CD4-positive, CD25-positive, alpha-beta regulatory T cell (primary cell): ENCODE measurements at regions not wholly inside any gene's neighbourhood (a gene's known extent, or its start where the extent isn't known, plus 50 kb on each side); places are given as distances from the start of the nearest gene placed in this dataset.

ENCODE experiments used
- ATAC-seq, 2 donors: fragments of 150-1000 bp; cut with Tn5 transposase; one replicate each; pipeline ENCODE4 v1.10.0; 2021; ENCODE audit warnings: low read depth in 2 of 2, moderate number of reproducible peaks in 2 of 2, moderate library complexity in 1 of 2
- DNase-seq, 3 donors: peaks; one replicate each; pipeline versions ENCODE4 v3.0.0 to v3.0.0-alpha.2; 2012 to 2022; ENCODE audit warnings: mixed read lengths in 1 of 3
- H3K27ac ChIP-seq: one replicate; pipeline ENCODE4 v1.7.0; 2013; ENCODE audit warnings: mild to moderate bottlenecking, low read length; ENCODE audit not compliant: insufficient read depth, poor library complexity, severe bottlenecking
- H3K27me3 ChIP-seq: one replicate; pipeline ENCODE4 v1.7.0; 2013; ENCODE audit warnings: low read length; ENCODE audit not compliant: control insufficient read depth, insufficient read depth
- H3K36me3 ChIP-seq: one replicate; pipeline ENCODE4 v1.7.0; 2013; ENCODE audit warnings: mild to moderate bottlenecking, low read length, moderate library complexity; ENCODE audit not compliant: control insufficient read depth, insufficient read depth
- H3K4me1 ChIP-seq: 2 replicates; pipeline ENCODE4 v1.7.0; 2013; ENCODE audit warnings: mild to moderate bottlenecking, low read length; ENCODE audit not compliant: insufficient read depth, control insufficient read depth, poor library complexity, severe bottlenecking
- H3K4me3 ChIP-seq: one replicate; pipeline ENCODE4 v1.7.0; 2013; ENCODE audit warnings: low read depth, mild to moderate bottlenecking, low read length, moderate library complexity
- H3K9me3 ChIP-seq, 2 experiments: 1 replicate in 1 of 2; 2 replicates in 1 of 2; pipeline ENCODE4 v1.7.0; 2013; ENCODE audit warnings: low read length in 2 of 2, mild to moderate bottlenecking in 1 of 2, moderate library complexity in 1 of 2; ENCODE audit not compliant: control insufficient read depth in 2 of 2
- H3K27ac Mint-ChIP-seq, 3 donors: one replicate each; pipeline ENCODE4 v1.8.0; 2020 to 2022; ENCODE audit warnings: mild to moderate bottlenecking in 3 of 3, mixed read lengths in 3 of 3, moderate library complexity in 2 of 3
- H3K27me3 Mint-ChIP-seq: one replicate; pipeline ENCODE4 v1.8.0; 2022; ENCODE audit warnings: mild to moderate bottlenecking, mixed read lengths
- H3K36me3 Mint-ChIP-seq: one replicate; pipeline ENCODE4 v1.8.0; 2020; ENCODE audit warnings: mixed read lengths
- H3K4me1 Mint-ChIP-seq, 4 donors: one replicate each; pipeline ENCODE4 v1.8.0; 2020 to 2022; ENCODE audit warnings: mixed read lengths in 4 of 4, mild to moderate bottlenecking in 1 of 4
- H3K4me3 Mint-ChIP-seq, 4 donors: one replicate each; pipeline ENCODE4 v1.8.0; 2020 to 2022; ENCODE audit warnings: mild to moderate bottlenecking in 4 of 4, mixed read lengths in 4 of 4, moderate library complexity in 3 of 4
- H3K9me3 Mint-ChIP-seq, 7 donors: one replicate each; pipeline ENCODE4 v1.8.0; 2020 to 2022; ENCODE audit warnings: mixed read lengths in 7 of 7, mild to moderate bottlenecking in 3 of 7, moderate library complexity in 2 of 7

DNA sequence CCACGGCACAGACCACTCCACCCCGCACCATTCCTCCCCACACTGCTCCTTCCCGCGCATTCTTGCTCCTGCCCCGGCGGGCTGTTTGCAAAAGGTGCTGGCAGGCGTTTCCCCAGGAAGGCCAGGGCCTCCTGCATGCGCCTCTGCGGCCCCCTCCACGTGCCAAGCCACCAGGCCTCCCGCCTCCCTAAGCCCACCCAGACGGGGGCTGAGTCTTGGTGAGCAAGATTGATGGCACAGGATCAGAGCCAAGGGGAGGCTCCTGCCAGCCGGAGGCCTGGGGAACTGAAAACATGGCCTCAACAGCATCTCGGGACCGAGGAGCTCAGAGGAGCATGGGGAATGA lies 328.3 kb upstream of the DIO3 start:
- Mint-ChIP-seq H3K4me1 (no peaks in the 10 kb centered on the region), H3K36me3 (no peaks in the 10 kb centered on the region), H3K4me3 (no peak overlapping the region), H3K27ac (no peak overlapping the region), H3K27me3 (peaks cover 4% of the 10 kb centered on the region), H3K9me3 (no peaks in the 10 kb centered on the region)
- no peak overlapping the region for H3K27ac ChIP-seq
- no peak for ATAC-seq
- H3K27me3 ChIP-seq, result no peaks in the 10 kb centered on the region
- H3K9me3 ChIP-seq, result no peaks in the 10 kb centered on the region
- H3K4me3 ChIP-seq, result no peak overlapping the region
- no peak for DNase-seq
- no peaks in the 10 kb centered on the region for H3K4me1 ChIP-seq
- H3K36me3 ChIP-seq, result no peaks in the 10 kb centered on the region

- Histone ChIP-seq H3K4me1 (no peaks in the 10 kb centered on the region), H3K27ac (no peak overlapping the region), H3K36me3 (no peaks in the 10 kb centered on the region), H3K9me3 (no peaks in the 10 kb centered on the region), H3K4me3 (no peak overlapping the region), H3K27me3 (no peaks in the 10 kb centered on the region)
- no peak for DNase-seq
- H3K9me3 Mint-ChIP-seq, result no peaks in the 10 kb centered on the region
- H3K4me1 Mint-ChIP-seq, result no peaks in the 10 kb centered on the region
- H3K27ac Mint-ChIP-seq, result no peak overlapping the region
- no peak overlapping the region for H3K4me3 Mint-ChIP-seq
- no peaks in the 10 kb centered on the region for H3K36me3 Mint-ChIP-seq
- ATAC-seq, result no peak
- H3K27me3 Mint-ChIP-seq, result peaks cover 4% of the 10 kb centered on the region
These were observed 327.9 kb upstream of the DIO3 start for GRCh38 chr14:101233391-101233790.

- no peaks in the 10 kb centered on the region for H3K27me3 ChIP-seq
- H3K4me1 Mint-ChIP-seq, result no peaks in the 10 kb centered on the region
- no peak overlapping the region for H3K4me3 Mint-ChIP-seq
- H3K4me1 ChIP-seq, result no peaks in the 10 kb centered on the region
- no peak overlapping the region for H3K4me3 ChIP-seq
- no peak for ATAC-seq
- no peaks in the 10 kb centered on the region for H3K9me3 ChIP-seq
- H3K27me3 Mint-ChIP-seq, result peaks cover 4% of the 10 kb centered on the region
- no peak overlapping the region for H3K27ac ChIP-seq
- no peak for DNase-seq
- H3K36me3 Mint-ChIP-seq, result no peaks in the 10 kb centered on the region
- H3K36me3 ChIP-seq, result no peaks in the 10 kb centered on the region
- H3K9me3 Mint-ChIP-seq, result no peaks in the 10 kb centered on the region
- H3K27ac Mint-ChIP-seq, result no peak overlapping the region
These were observed 327.5 kb upstream of the DIO3 start for GRCh38 chr14:101233808-101234207.

- no peak overlapping the region for H3K27ac Mint-ChIP-seq
- no peak for ATAC-seq
- no peak overlapping the region for H3K4me3 ChIP-seq
- no peak overlapping the region for H3K4me3 Mint-ChIP-seq
- no peaks in the 10 kb centered on the region for H3K27me3 ChIP-seq
- no peaks in the 10 kb centered on the region for H3K36me3 ChIP-seq
- no peaks in the 10 kb centered on the region for H3K9me3 ChIP-seq
- no peaks in the 10 kb centered on the region for H3K4me1 ChIP-seq
- H3K27me3 Mint-ChIP-seq, result peaks cover 4% of the 10 kb centered on the region
- H3K27ac ChIP-seq, result no peak overlapping the region
- no peaks in the 10 kb centered on the region for H3K9me3 Mint-ChIP-seq
- DNase-seq, result no peak
- H3K36me3 Mint-ChIP-seq, result no peaks in the 10 kb centered on the region
- H3K4me1 Mint-ChIP-seq, result no peaks in the 10 kb centered on the region
These were observed 326.9 kb upstream of the DIO3 start for GRCh38 chr14:101234244-101234937.

- Mint-ChIP-seq H3K27me3 (peaks cover 4% of the 10 kb centered on the region), H3K9me3 (no peaks in the 10 kb centered on the region), H3K27ac (no peak overlapping the region), H3K4me3 (no peak overlapping the region), H3K4me1 (no peaks in the 10 kb centered on the region), H3K36me3 (no peaks in the 10 kb centered on the region)
- DNase-seq (no peak), ATAC-seq (no peak)
- H3K27me3 ChIP-seq, result no peaks in the 10 kb centered on the region
- H3K36me3 ChIP-seq, result no peaks in the 10 kb centered on the region
- no peak overlapping the region for H3K4me3 ChIP-seq
- no peaks in the 10 kb centered on the region for H3K9me3 ChIP-seq
- no peaks in the 10 kb centered on the region for H3K4me1 ChIP-seq
- no peak overlapping the region for H3K27ac ChIP-seq
These were observed 326.3 kb upstream of the DIO3 start for GRCh38 chr14:101234999-101235334.

DNA sequence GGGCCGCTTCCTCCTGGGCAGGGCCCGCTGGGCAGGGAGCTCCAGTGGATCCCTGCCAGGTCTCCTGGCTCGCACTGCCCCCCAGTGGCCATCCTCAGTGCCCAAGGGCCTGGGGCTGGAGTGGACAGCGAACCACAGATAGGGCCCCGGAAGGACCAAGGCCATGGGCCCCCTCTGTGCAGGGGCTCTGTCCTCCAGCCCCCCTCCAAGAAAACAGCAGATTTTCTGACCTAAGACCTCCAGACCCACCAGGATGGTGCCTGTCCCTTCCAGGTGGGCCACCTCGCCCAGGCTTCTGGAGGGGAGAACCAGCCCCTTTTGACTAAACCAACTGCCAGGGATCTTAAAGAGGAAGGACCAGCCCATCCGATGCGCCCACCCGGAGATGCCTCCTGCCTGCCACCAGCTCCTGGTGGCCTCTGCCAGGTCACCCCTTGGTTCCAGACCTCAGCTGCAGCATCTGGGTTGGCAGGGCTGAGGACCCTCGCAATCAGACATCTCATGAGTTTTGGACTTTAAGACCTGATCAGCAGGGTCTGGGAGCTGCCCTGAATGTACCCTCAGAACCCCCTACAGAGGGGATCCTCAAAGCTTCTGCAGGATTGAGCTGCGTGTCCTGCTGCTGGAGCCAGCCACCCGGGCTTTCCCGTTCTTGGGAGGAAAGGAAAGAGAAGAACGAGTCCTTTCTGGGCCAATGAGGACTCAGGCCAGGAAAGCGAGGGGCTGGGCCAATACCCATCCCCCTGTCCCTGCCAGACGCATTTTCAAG lies 325.8 kb upstream of the DIO3 start:
- Mint-ChIP-seq H3K9me3 (no peaks in the 10 kb centered on the region), H3K27ac (no peak overlapping the region), H3K27me3 (peaks cover 4% of the 10 kb centered on the region), H3K4me1 (no peaks in the 10 kb centered on the region), H3K36me3 (no peaks in the 10 kb centered on the region), H3K4me3 (no peak overlapping the region)
- H3K27me3 ChIP-seq, result no peaks in the 10 kb centered on the region
- H3K9me3 ChIP-seq, result no peaks in the 10 kb centered on the region
- ATAC-seq, result no peak
- no peaks in the 10 kb centered on the region for H3K4me1 ChIP-seq
- H3K4me3 ChIP-seq, result no peak overlapping the region
- no peaks in the 10 kb centered on the region for H3K36me3 ChIP-seq
- peak in 1 of 3 donors; percentile 7 for DNase-seq
- H3K27ac ChIP-seq, result no peak overlapping the region

- Histone ChIP-seq H3K27me3 (no peaks in the 10 kb centered on the region), H3K9me3 (no peaks in the 10 kb centered on the region), H3K4me1 (no peaks in the 10 kb centered on the region), H3K4me3 (no peak overlapping the region), H3K27ac (no peak overlapping the region), H3K36me3 (no peaks in the 10 kb centered on the region)
- peaks cover 0 to 2% (median 0%) of the 10 kb centered on the region in 7 donors for H3K9me3 Mint-ChIP-seq
- DNase-seq, result no peak
- H3K4me1 Mint-ChIP-seq, result no peaks in the 10 kb centered on the region
- no peak overlapping the region for H3K27ac Mint-ChIP-seq
- peaks cover 4% of the 10 kb centered on the region for H3K27me3 Mint-ChIP-seq
- no peaks in the 10 kb centered on the region for H3K36me3 Mint-ChIP-seq
- H3K4me3 Mint-ChIP-seq, result no peak overlapping the region
- no peak for ATAC-seq
These were observed 324.6 kb upstream of the DIO3 start for GRCh38 chr14:101236496-101237251.
